Astrocyte of the cerebellum (primary cell): ENCODE measurements at regions not wholly inside any gene's neighbourhood (a gene's known extent, or its start where the extent isn't known, plus 50 kb on each side); places are given as distances from the start of the nearest gene placed in this dataset.
A peak's percentile ranks its signal among the peaks of the same experiment; 100 is the strongest.

ENCODE experiments used
- DNase-seq: peaks from one replicate; pipeline ENCODE4 v3.0.0-alpha.2; 2011; ENCODE audit warnings: low read depth
- H3K4me3 ChIP-seq: 2 replicates; pipeline ENCODE4 v1.5.1; 2011; ENCODE audit warnings: mild to moderate bottlenecking, low read depth, low read length, moderate library complexity
- in situ Hi-C: cut with HindIII; loops from 2 replicates; pipeline ENCODE4 v1.10.0; 2017; ENCODE audit warnings: low sequenced_read_pairs
- TF ChIP-seq, protein P1 (sequence below): IDR thresholded peaks from 2 replicates; pipeline ENCODE4 v1.5.1; 2012; ENCODE audit warnings: low read length, low read depth, moderate library complexity, mild to moderate bottlenecking; ENCODE audit errors: missing control alignments

DNA sequence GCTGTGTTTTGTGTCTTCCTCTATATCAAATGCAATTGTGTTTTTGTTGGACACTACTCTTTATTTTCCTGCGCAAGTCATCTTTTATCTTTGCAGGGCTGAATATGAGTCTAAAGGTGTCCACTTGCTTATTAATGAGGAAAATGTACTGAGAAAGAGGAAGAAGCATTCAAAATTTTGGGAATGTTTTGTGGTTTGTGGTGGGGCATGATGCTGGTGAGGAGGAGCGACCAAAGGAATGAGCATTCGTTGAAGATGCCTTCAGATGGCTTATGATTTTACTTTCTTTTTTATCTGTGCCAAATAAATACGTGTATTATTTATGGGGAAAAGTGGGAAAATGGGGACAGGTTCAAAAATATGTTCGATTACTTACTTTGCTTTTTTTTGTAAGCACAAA lies 63.9 kb upstream of the SMIM21 start:
- no peak overlapping the region for H3K4me3 ChIP-seq
- DNase-seq = no peak
- in situ Hi-C loops = no loop called here
- TF ChIP-seq, protein P1, sequence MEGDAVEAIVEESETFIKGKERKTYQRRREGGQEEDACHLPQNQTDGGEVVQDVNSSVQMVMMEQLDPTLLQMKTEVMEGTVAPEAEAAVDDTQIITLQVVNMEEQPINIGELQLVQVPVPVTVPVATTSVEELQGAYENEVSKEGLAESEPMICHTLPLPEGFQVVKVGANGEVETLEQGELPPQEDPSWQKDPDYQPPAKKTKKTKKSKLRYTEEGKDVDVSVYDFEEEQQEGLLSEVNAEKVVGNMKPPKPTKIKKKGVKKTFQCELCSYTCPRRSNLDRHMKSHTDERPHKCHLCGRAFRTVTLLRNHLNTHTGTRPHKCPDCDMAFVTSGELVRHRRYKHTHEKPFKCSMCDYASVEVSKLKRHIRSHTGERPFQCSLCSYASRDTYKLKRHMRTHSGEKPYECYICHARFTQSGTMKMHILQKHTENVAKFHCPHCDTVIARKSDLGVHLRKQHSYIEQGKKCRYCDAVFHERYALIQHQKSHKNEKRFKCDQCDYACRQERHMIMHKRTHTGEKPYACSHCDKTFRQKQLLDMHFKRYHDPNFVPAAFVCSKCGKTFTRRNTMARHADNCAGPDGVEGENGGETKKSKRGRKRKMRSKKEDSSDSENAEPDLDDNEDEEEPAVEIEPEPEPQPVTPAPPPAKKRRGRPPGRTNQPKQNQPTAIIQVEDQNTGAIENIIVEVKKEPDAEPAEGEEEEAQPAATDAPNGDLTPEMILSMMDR = no peak

DNA sequence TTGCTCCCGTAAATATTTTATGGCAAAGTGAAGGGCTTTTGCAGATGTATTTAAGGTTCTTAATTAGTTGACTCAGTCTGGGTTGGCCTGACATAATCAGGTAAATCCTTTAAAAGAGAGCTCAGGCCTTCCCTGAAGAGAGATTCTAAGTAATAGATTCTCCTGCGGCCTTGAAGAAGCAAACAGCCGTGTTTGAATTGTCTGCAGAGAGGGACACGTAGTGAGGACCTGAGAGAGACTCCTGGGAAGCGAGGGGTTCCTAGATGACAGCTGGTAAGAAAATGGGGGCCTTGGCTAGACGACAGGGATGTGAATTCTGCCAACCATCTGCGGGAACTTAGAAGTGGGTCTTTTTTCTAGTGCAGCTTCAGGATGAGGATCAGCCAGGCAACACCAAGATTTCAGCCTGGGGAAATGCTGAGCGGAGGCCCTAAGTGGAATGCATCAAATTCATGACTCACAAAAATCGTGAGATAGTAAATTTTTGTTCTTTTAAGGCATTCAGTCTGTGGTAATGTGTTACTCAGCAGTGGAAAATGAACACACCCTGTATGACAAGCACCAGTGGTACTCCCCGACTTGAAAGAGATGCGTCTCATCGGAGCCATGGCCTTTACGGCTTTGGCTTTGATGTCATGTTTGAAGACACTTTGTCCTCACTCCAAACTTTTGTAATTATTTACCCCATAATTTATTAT lies 62.1 kb upstream of the SMIM21 start:
- H3K4me3 ChIP-seq = no peak overlapping the region
- in situ Hi-C loops = no loop called here
- TF ChIP-seq, protein P1 = no peak

GRCh38 chr18:75483662-75484061 lies 56.2 kb upstream of the SMIM21 start:
- TF ChIP-seq, protein P1 = no peak
- DNase-seq = no peak
- H3K4me3 ChIP-seq = no peak overlapping the region
- in situ Hi-C loops = no loop called here

More for the DNA sequence above, 62.1 kb upstream of the SMIM21 start:
- DNase-seq = peak; percentile 78

DNA sequence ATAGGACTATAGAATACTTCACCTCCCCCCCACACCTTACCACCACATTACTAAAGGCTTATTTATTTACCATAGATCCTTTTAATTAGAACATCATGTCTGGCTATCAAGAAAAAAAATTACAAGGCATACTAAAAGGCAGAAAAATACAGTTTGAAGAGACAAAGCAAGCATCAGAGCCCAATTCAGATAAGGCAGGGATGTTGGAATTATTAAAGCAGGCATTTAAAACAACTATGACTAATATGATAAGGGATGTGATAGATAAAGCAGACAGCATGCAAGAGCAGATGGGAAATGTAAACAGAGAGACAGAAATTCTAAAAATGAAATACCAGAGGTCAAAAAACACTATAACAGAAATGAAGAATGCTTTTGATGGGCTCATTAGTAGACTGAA lies 55.4 kb upstream of the SMIM21 start:
- in situ Hi-C loops = no loop called here
- no peak for DNase-seq
- TF ChIP-seq, protein P1 = no peak
- no peak overlapping the region for H3K4me3 ChIP-seq

GRCh38 chr18:75480487-75480886 lies 53.0 kb upstream of the SMIM21 start:
- no peak for DNase-seq
- no peak overlapping the region for H3K4me3 ChIP-seq
- in situ Hi-C loops = no loop called here
- TF ChIP-seq, protein P1 = no peak

GRCh38 chr18:75478996-75479880 lies 51.7 kb upstream of the SMIM21 start:
- TF ChIP-seq, protein P1 = peak; percentile 63
- peak; percentile 46 for DNase-seq
- in situ Hi-C loops = no loop called here
- no peak overlapping the region for H3K4me3 ChIP-seq
